Psoas muscle (tissue), 7 donors: ENCODE measurements at regions not wholly inside any gene's neighbourhood (a gene's known extent, or its start where the extent isn't known, plus 50 kb on each side); places are given as distances from the start of the nearest gene placed in this dataset.

Experiments
- ATAC-seq, 4 donors: fragments of 200-7000 bp; cut with Tn5 transposase; one replicate each; pipeline ENCODE4 v1.9.1; 2020; ENCODE audit warnings: moderate library complexity in 3 of 4, mild to moderate bottlenecking in 2 of 4
- DNase-seq, 2 donors: peaks; one replicate each; pipeline ENCODE4 v3.0.0-alpha.2; 2020
- H3K27ac ChIP-seq: fragments of 200-600 bp; one replicate; pipeline ENCODE4 v1.8.0; 2022
- H3K27me3 ChIP-seq, 3 donors: fragments of 200-600 bp in 1 of 3; one replicate each; pipeline versions ENCODE4 v1.6.1 to v1.8.0; 2013 to 2022; ENCODE audit warnings: low read length in 2 of 3, mild to moderate bottlenecking in 2 of 3, moderate library complexity in 1 of 3; ENCODE audit not compliant: insufficient read depth in 3 of 3
- H3K36me3 ChIP-seq, 2 donors: fragments of 200-600 bp in 1 of 2; one replicate each; pipeline versions ENCODE4 v1.6.1 to v1.8.0; 2013 to 2022; ENCODE audit warnings: low read depth in 1 of 2, mild to moderate bottlenecking in 1 of 2, moderate library complexity in 1 of 2; ENCODE audit not compliant: insufficient read depth in 1 of 2
- H3K4me1 ChIP-seq: fragments of 200-600 bp; one replicate; pipeline ENCODE4 v1.8.0; 2022
- H3K4me3 ChIP-seq: fragments of 200-600 bp; one replicate; pipeline ENCODE4 v1.8.0; 2022; ENCODE audit warnings: mild to moderate bottlenecking
- H3K9me3 ChIP-seq: fragments of 200-600 bp; one replicate; pipeline ENCODE4 v1.8.0; 2022
- WGBS, 3 donors: extraction: QIAGEN DNeasy Blood & Tissue Kit; methylation state at CpG; one replicate each; pipeline versions ENCODE4 v1.1.6 to v1.1.7; 2013; 5-methylcytosine and 5-hydroxymethylcytosine counted together
- intact Hi-C, 2 donors: fragments of 100-400 bp; cut with DNase I; formaldehyde crosslinking; loops; one replicate each; pipeline versions ENCODE4 v1.11.0 to v1.14.2; 2022
- TF ChIP-seq, protein P1 (sequence below): fragments of 200-600 bp; IDR thresholded peaks from one replicate; pipeline ENCODE4 v1.8.0; 2022; ENCODE audit warnings: antibody characterized with exemption
- donor health status: healthy with polysubstance abuse.
- donor health status: DM: no; HTN: no; CAD: no; lungs with moderate emphysema.
- donor health status: Bipolar disorder and iron deficiency.
- donor health status: healthy.
- donor health status: DM: yes; HTN: yes; CAD: no.
- donor health status: DM: no; HTN: no; CAD: no.
- donor health status: DM: yes; HTN: yes; CAD: no.

DNA sequence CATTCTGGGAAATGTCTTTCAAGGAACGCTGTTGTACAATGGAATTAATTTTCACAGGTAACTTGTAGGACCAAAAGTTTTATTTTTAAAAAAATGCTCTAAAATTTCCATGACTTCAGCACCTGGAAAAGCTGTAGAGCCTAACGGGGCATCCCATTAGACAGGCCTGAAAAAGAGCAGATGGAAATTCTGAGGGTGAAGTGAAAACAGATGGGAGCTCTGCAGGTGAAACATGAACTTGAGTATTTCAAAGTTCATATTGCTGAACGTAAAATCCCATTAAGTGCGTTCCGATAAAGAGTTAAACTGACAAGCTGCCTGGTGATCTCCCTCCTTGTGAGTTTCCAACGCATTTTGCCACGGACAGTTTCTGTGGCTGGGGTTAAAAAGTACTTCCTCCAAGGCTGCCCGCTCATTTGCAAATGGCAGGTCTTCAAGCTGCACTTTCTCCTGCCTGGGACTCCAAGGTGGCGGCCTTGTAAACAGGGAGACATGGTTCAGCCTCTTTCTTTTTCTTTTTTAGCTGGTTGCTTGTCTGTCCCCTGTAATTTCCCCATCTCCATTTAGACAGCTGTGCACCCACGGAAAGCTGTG lies 450.4 kb downstream of the FGF9 start:
- Histone ChIP-seq H3K9me3 (no peaks in the 10 kb centered on the region), H3K4me1 (no peaks in the 10 kb centered on the region), H3K27ac (no peak overlapping the region), H3K4me3 (no peak overlapping the region), H3K27me3 (no peaks in the 10 kb centered on the region), H3K36me3 (no peaks in the 10 kb centered on the region)
- TF ChIP-seq, protein P1, sequence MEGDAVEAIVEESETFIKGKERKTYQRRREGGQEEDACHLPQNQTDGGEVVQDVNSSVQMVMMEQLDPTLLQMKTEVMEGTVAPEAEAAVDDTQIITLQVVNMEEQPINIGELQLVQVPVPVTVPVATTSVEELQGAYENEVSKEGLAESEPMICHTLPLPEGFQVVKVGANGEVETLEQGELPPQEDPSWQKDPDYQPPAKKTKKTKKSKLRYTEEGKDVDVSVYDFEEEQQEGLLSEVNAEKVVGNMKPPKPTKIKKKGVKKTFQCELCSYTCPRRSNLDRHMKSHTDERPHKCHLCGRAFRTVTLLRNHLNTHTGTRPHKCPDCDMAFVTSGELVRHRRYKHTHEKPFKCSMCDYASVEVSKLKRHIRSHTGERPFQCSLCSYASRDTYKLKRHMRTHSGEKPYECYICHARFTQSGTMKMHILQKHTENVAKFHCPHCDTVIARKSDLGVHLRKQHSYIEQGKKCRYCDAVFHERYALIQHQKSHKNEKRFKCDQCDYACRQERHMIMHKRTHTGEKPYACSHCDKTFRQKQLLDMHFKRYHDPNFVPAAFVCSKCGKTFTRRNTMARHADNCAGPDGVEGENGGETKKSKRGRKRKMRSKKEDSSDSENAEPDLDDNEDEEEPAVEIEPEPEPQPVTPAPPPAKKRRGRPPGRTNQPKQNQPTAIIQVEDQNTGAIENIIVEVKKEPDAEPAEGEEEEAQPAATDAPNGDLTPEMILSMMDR = no peak
- no peak for ATAC-seq
- WGBS, 3 donors = 28 to 51% (median 36%) methylated on average over 10 of the region's 10 CpGs
- intact Hi-C loops = no loop called here
- DNase-seq = no peak

DNA sequence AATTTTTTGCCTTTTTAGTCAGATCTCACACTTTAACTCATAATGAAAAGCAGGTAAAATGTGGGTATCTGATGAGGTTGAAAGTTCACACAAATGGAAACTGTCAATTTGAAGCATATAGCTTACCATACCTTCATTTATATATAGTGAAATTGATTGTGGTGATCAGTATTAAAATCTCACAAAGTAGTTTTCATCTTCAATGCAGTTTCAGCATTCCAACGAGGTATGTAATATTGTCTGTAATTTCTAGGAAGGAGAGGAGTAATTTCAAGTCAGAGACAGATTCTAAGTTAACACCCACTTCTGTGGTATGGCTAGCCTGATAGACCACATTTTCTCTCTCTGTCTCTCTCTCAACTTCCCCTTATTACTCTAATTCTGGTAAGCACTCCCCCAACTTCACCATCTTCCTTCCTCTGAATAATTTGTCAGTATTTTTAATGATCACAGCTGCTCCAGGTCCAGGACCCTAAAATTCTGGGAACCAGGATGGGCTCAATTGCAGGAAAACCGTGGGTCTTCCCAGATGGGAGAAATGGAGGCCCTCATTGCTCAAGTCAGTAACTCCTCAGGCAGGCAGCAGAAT lies 455.7 kb downstream of the FGF9 start:
- TF ChIP-seq, protein P1 = no peak
- ATAC-seq = no peak

DNA sequence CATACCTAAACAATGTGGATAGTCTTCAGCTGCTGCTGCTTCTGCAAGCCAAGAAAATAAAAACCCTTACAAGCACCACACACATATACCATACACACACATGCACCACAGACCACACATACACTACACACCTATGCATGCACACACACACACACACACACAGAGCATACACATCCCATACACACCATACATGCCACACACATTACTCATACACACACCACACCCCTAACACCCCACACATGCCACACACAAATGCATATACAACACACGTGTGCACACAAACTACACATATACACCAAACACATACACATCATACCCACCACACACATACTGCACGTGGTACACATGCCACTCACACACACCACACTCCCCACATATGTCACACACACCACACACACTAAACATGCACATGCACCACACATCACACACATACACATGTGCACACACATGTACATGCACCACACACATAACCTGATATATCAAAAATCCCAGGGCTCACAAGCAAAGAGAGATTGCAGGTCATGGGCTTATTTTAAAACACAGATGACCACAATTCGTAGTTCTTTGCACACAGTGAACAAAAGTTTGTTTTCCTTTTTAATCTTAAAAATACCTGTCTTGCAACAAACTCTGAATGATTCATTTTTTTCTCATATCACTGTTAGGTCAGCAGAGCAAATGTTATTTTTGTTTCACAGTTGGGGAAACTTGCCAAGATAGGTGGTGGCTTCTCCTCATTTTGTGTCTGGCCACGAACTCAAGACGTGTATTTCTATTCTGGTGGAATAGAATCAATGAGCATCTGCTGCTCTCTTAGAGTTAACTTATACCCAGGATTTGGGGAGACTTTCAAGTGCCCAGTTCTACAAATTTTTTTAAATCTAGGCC lies 456.6 kb downstream of the FGF9 start:
- no peak overlapping the region for H3K27ac ChIP-seq
- no peaks in the 10 kb centered on the region for H3K9me3 ChIP-seq
- intact Hi-C loops = no loop called here
- TF ChIP-seq, protein P1 = no peak
- H3K4me3 ChIP-seq = no peak overlapping the region
- no peaks in the 10 kb centered on the region for H3K4me1 ChIP-seq
- no peaks in the 10 kb centered on the region for H3K27me3 ChIP-seq
- no peak for ATAC-seq
- no peak for DNase-seq
- 59 to 68% (median 63%) methylated on average over 5 of the region's 5 CpGs for WGBS, 3 donors
- no peaks in the 10 kb centered on the region for H3K36me3 ChIP-seq

More for the DNA sequence above, 455.7 kb downstream of the FGF9 start:
- intact Hi-C loops = no loop called here
- Histone ChIP-seq H3K9me3 (no peaks in the 10 kb centered on the region), H3K27ac (no peak overlapping the region), H3K4me3 (no peak overlapping the region), H3K4me1 (no peaks in the 10 kb centered on the region), H3K27me3 (no peaks in the 10 kb centered on the region), H3K36me3 (no peaks in the 10 kb centered on the region)
- no peak for DNase-seq
- WGBS, 3 donors = 31 to 34% (median 33%) methylated on average over 2 of the region's 2 CpGs

DNA sequence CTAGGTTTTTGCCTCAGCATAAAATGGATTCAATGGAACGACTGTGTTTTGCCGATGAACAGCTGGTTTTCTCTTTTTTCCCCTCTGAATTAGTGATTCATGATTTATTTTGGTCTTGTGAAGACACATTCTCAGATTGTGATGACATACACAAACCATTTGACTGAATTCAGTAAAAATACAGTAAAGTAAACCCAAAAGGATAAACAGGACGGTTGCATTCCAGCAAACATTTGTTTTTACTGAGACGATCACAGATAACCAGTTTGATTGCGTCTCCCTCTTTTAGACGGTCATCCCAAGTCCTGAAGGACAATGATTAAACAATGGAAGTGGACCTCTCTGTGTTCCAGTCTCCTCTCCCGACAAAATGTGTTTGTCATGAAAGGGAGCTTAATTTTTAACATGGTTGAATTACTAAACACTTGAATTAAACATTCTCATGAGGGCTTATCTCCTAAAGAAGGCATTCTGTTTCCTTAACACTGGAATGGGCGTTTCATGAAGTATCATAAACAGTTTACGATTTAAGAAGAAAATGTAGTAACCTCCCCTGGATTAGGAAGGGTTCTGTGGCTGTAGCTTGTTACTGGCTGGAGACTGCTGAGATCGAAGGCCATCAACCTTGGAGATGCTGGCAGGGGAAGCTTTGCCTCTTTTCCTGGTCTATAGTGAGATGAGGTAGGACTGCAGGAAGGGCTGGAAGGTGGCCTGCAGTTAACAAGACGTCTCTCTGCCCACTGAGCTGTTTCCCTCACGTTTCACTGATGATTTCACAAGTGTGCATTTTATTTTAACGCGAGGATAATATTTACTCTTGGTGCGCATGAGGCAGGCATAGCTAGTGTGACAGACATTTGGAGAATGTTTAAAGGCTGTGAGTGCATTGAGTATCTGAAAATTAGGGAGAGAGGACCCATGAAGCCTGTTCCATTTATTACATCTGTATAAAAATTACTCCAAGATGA lies 457.9 kb downstream of the FGF9 start:
- TF ChIP-seq, protein P1 = no peak
- H3K36me3 ChIP-seq = no peaks in the 10 kb centered on the region
- no peaks in the 10 kb centered on the region for H3K9me3 ChIP-seq
- intact Hi-C loops = no loop called here
- H3K4me3 ChIP-seq = no peak overlapping the region
- no peaks in the 10 kb centered on the region for H3K27me3 ChIP-seq
- H3K27ac ChIP-seq = no peak overlapping the region
- ATAC-seq (no peak), DNase-seq (no peak)
- H3K4me1 ChIP-seq = no peaks in the 10 kb centered on the region
- 58 to 61% (median 60%) methylated on average over 15 of the region's 15 CpGs for WGBS, 3 donors
